ENCODE measurements at regions not wholly inside any gene's neighbourhood (a gene's known extent, or its start where the extent isn't known, plus 50 kb on each side); places are given as distances from the start of the nearest gene placed in this dataset.

GRCh38 chr16:79317026-79317425, 283.5 kb downstream of the MAF start:
- no peak for TF ChIP-seq CTCF (conservative IDR thresholded peaks at IDR 0.05)
- no peak overlapping the region for H3K27ac ChIP-seq

GRCh38 chr16:79316004-79316458, 284.5 kb downstream of the MAF start:
- no peak overlapping the region for H3K27ac ChIP-seq
- no peak for TF ChIP-seq CTCF (conservative IDR thresholded peaks at IDR 0.05)

- H3K27ac ChIP-seq: no peak overlapping the region
- no peak for TF ChIP-seq CTCF (conservative IDR thresholded peaks at IDR 0.05)
These were observed 288.0 kb downstream of the MAF start for GRCh38 chr16:79312502-79312901.

GRCh38 chr16:79310710-79311109, 289.8 kb downstream of the MAF start:
- no peak overlapping the region for H3K27ac ChIP-seq
- no peak for TF ChIP-seq CTCF (conservative IDR thresholded peaks at IDR 0.05)

GRCh38 chr16:79309606-79310005, 290.9 kb downstream of the MAF start:
- no peak for TF ChIP-seq CTCF (conservative IDR thresholded peaks at IDR 0.05)
- H3K27ac ChIP-seq: no peak overlapping the region

GRCh38 chr16:79307214-79307613, 293.3 kb downstream of the MAF start:
- TF ChIP-seq CTCF (conservative IDR thresholded peaks at IDR 0.05): no peak
- no peak overlapping the region for H3K27ac ChIP-seq

GRCh38 chr16:79305074-79305473, 295.5 kb downstream of the MAF start:
- TF ChIP-seq CTCF (conservative IDR thresholded peaks at IDR 0.05): no peak
- no peak overlapping the region for H3K27ac ChIP-seq

- no peak overlapping the region for H3K27ac ChIP-seq
- TF ChIP-seq CTCF (conservative IDR thresholded peaks at IDR 0.05): no peak
These were observed 296.6 kb downstream of the MAF start for GRCh38 chr16:79303959-79304387.

Measured in VCaP (cell line).